Brain microvascular endothelial cell (primary cell): ENCODE measurements at regions not wholly inside any gene's neighbourhood (a gene's known extent, or its start where the extent isn't known, plus 50 kb on each side); places are given as distances from the start of the nearest gene placed in this dataset.
"Not testable (repeated sequence)": the region's sequence is repeated elsewhere in the genome, so short reads cannot be mapped to it uniquely, and the experiment has no call there.

Experiments
- DNase-seq: peaks from one replicate; pipeline ENCODE4 v3.0.0-alpha.2; 2020
- H3K27ac ChIP-seq: fragments of 250-450 bp; sonication (Bioruptor Pico); 2 replicates; pipeline ENCODE4 v1.5.1; 2020; ENCODE audit warnings: mild to moderate bottlenecking, moderate library complexity
- H3K27me3 ChIP-seq: fragments of 250-450 bp; sonication (Bioruptor Pico); replicated peaks from 2 replicates; pipeline ENCODE4 v1.5.1; 2020; ENCODE audit warnings: mild to moderate bottlenecking
- H3K36me3 ChIP-seq: fragments of 250-450 bp; sonication (Bioruptor Pico); replicated peaks from 2 replicates; pipeline ENCODE4 v1.5.1; 2020; ENCODE audit warnings: mild to moderate bottlenecking
- H3K4me3 ChIP-seq: 2 replicates; pipeline ENCODE4 v1.5.1; 2011; ENCODE audit warnings: low read depth, mild to moderate bottlenecking, control low read depth, low read length, moderate library complexity
- CTCF ChIP-seq: IDR thresholded peaks from 2 replicates; pipeline ENCODE4 v1.5.1; 2011; ENCODE audit warnings: low read depth, mild to moderate bottlenecking, moderate library complexity, low read length, control low read depth, inconsistent platforms; ENCODE audit errors: missing control alignments
- in situ Hi-C: cut with HindIII; loops from 2 replicates; pipeline ENCODE4 v1.10.0; 2017; ENCODE audit warnings: low sequenced_read_pairs, low pct_ligation_motif_present

GRCh38 chr5:56725711-56726411, 89.5 kb upstream of the MAP3K1 start:
- Histone ChIP-seq H3K27me3 (no peaks in the 10 kb centered on the region), H3K27ac (no peak overlapping the region)
- no peak for DNase-seq

GRCh38 chr5:56724857-56725256, 90.5 kb upstream of the MAP3K1 start:
- DNase-seq, H3K4me3 ChIP-seq, H3K27me3 ChIP-seq, in situ Hi-C loops, H3K36me3 ChIP-seq, H3K27ac ChIP-seq: not testable (repeated sequence)

More at GRCh38 chr5:56725711-56726411, 89.5 kb upstream of the MAP3K1 start:
- Histone ChIP-seq H3K36me3 (no peaks in the 10 kb centered on the region), H3K4me3 (no peak overlapping the region)
- no peak for TF ChIP-seq CTCF
- in situ Hi-C loops = no loop called here

- H3K27me3 ChIP-seq = no peaks in the 10 kb centered on the region
- no peak overlapping the region for H3K27ac ChIP-seq
- no peak overlapping the region for H3K4me3 ChIP-seq
- no peaks in the 10 kb centered on the region for H3K36me3 ChIP-seq
- in situ Hi-C loops = no loop called here
- no peak for DNase-seq
- TF ChIP-seq CTCF = no peak
These were observed 93.0 kb upstream of the MAP3K1 start for GRCh38 chr5:56722317-56722716.

GRCh38 chr5:56717253-56717987, 97.9 kb upstream of the MAP3K1 start:
- DNase-seq = no peak
- Histone ChIP-seq H3K27ac (no peak overlapping the region), H3K27me3 (no peaks in the 10 kb centered on the region), H3K36me3 (no peaks in the 10 kb centered on the region), H3K4me3 (no peak overlapping the region)
- TF ChIP-seq CTCF = no peak
- in situ Hi-C loops = no loop called here

- Histone ChIP-seq H3K4me3 (no peak overlapping the region), H3K27me3 (no peaks in the 10 kb centered on the region), H3K36me3 (no peaks in the 10 kb centered on the region), H3K27ac (no peak overlapping the region)
- TF ChIP-seq CTCF = no peak
- in situ Hi-C loops = no loop called here
- no peak for DNase-seq
These were observed 99.4 kb upstream of the MAP3K1 start for GRCh38 chr5:56715986-56716385.

GRCh38 chr5:56712895-56713591, 102.3 kb upstream of the MAP3K1 start:
- TF ChIP-seq CTCF = no peak
- no peak overlapping the region for H3K27ac ChIP-seq
- in situ Hi-C loops = no loop called here

More at GRCh38 chr5:56712895-56713591, 102.3 kb upstream of the MAP3K1 start:
- no peaks in the 10 kb centered on the region for H3K27me3 ChIP-seq
- no peak for DNase-seq
- H3K4me3 ChIP-seq = no peak overlapping the region
- no peaks in the 10 kb centered on the region for H3K36me3 ChIP-seq
